Loucy (cell line): ENCODE measurements at regions not wholly inside any gene's neighbourhood (a gene's known extent, or its start where the extent isn't known, plus 50 kb on each side); places are given as distances from the start of the nearest gene placed in this dataset.

Source experiments
- CTCF ChIP-seq: fragments of 200-600 bp; sonication (generic); conservative IDR thresholded peaks from 2 replicates; pipeline ENCODE4 v1.5.1; 2014; ENCODE audit warnings: mild to moderate bottlenecking, antibody characterized with exemption, low read length
- EZH2phosphoT487 ChIP-seq: fragments of 200-600 bp; IDR thresholded peaks from 2 replicates; pipeline ENCODE4 v1.6.1; 2018; ENCODE audit warnings: antibody characterized with exemption, mild to moderate bottlenecking, moderate library complexity, borderline replicate concordance

- no peak for TF ChIP-seq CTCF
- TF ChIP-seq EZH2phosphoT487, result no peak
Observed at GRCh38 chr4:153934688-153935017, 145.8 kb upstream of the SFRP2 start.
